Activated T-helper 17 cell treated with anti-CD3 and anti-CD28 coated beads, Interleukin-2, amount 50 U/mL, for 72 hours (primary cell): ENCODE measurements at regions not wholly inside any gene's neighbourhood (a gene's known extent, or its start where the extent isn't known, plus 50 kb on each side); places are given as distances from the start of the nearest gene placed in this dataset.
"Not testable (repeated sequence)": the region's sequence is repeated elsewhere in the genome, so short reads cannot be mapped to it uniquely, and the experiment has no call there.

Experiments used
- ATAC-seq: fragments of 150-1000 bp; cut with Tn5 transposase; replicated peaks from 2 replicates; pipeline ENCODE4 v1.10.0; 2021; ENCODE audit warnings: mild to moderate bottlenecking, moderate library complexity
- H3K27ac Mint-ChIP-seq: one replicate; pipeline ENCODE4 v1.8.0; 2022; ENCODE audit warnings: mixed read lengths
- H3K27me3 Mint-ChIP-seq: one replicate; pipeline ENCODE4 v1.8.0; 2022; ENCODE audit warnings: mixed read lengths
- H3K36me3 Mint-ChIP-seq: one replicate; pipeline ENCODE4 v1.8.0; 2022; ENCODE audit warnings: low read depth, mild to moderate bottlenecking, mixed read lengths
- H3K4me1 Mint-ChIP-seq: one replicate; pipeline ENCODE4 v1.8.0; 2022; ENCODE audit warnings: mixed read lengths
- H3K4me3 Mint-ChIP-seq: one replicate; pipeline ENCODE4 v1.8.0; 2022; ENCODE audit warnings: mild to moderate bottlenecking, mixed read lengths
- H3K9me3 Mint-ChIP-seq: one replicate; pipeline ENCODE4 v1.8.0; 2022; ENCODE audit warnings: mixed read lengths

GRCh38 chr13:73324842-73325722, 266.3 kb downstream of the KLF5 start:
- no peak for ATAC-seq
- Mint-ChIP-seq H3K9me3 (no peaks in the 10 kb centered on the region), H3K27ac (no peak overlapping the region), H3K4me1 (peaks cover 4% of the 10 kb centered on the region), H3K4me3 (no peak overlapping the region), H3K27me3 (peaks cover 3% of the 10 kb centered on the region), H3K36me3 (no peaks in the 10 kb centered on the region)

DNA sequence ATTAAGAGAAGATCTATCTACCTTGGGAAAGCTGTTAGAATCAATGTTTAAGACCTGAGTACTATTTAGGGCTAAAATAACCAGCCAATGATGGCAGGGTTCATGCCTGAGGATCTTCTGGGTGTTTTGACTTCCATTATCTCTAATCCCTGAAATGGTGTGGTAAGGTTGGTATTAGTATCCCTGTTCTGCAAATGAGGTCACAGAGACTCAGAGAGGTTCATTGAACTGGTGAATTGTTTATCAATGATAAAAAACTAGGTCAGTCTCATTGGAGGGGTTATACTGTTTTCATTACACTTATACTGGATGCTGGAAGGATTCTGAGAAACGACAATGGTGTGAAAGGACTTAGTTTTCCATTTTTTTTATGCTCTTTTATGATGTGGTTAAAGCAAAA, 264.8 kb downstream of the KLF5 start:
- H3K4me3 Mint-ChIP-seq, result no peak overlapping the region

DNA sequence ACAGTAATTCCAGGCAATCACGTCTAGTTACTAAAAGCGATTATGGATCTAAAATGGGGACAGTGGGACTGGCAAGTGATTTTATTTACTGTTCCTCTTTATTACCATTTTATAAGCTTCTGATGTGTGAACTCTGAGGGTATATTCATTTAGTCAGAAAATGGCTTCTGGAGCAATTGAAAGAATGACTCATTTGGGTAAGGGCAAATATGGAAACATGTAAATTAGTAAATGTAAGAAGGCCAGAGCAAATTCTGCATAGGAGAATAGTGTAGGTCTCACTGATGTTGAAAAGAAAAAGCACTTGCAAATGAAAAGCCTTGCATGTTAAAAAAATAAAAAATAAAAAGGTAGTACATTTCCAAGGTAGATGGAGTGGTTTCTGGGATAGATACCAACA, 262.2 kb downstream of the KLF5 start:
- no peak overlapping the region for H3K4me3 Mint-ChIP-seq
- H3K9me3 Mint-ChIP-seq, result peaks cover 3% of the 10 kb centered on the region
- peaks cover 4% of the 10 kb centered on the region for H3K4me1 Mint-ChIP-seq
- no peaks in the 10 kb centered on the region for H3K36me3 Mint-ChIP-seq
- no peak overlapping the region for H3K27ac Mint-ChIP-seq
- ATAC-seq, result peak; percentile 52
- H3K27me3 Mint-ChIP-seq, result peaks cover 3% of the 10 kb centered on the region

More for the DNA sequence above, 264.8 kb downstream of the KLF5 start:
- no peak for ATAC-seq
- peaks cover 4% of the 10 kb centered on the region for H3K4me1 Mint-ChIP-seq
- no peak overlapping the region for H3K27ac Mint-ChIP-seq
- H3K9me3 Mint-ChIP-seq, result peaks cover 3% of the 10 kb centered on the region
- H3K27me3 Mint-ChIP-seq, result peaks cover 5% of the 10 kb centered on the region
- no peaks in the 10 kb centered on the region for H3K36me3 Mint-ChIP-seq

GRCh38 chr13:73317140-73317539, 258.3 kb downstream of the KLF5 start:
- Mint-ChIP-seq H3K4me1 (peaks cover 4% of the 10 kb centered on the region), H3K27ac (no peak overlapping the region), H3K36me3 (no peaks in the 10 kb centered on the region), H3K27me3 (peaks cover 7% of the 10 kb centered on the region), H3K4me3 (no peak overlapping the region), H3K9me3 (peaks cover 13% of the 10 kb centered on the region)
- no peak for ATAC-seq

DNA sequence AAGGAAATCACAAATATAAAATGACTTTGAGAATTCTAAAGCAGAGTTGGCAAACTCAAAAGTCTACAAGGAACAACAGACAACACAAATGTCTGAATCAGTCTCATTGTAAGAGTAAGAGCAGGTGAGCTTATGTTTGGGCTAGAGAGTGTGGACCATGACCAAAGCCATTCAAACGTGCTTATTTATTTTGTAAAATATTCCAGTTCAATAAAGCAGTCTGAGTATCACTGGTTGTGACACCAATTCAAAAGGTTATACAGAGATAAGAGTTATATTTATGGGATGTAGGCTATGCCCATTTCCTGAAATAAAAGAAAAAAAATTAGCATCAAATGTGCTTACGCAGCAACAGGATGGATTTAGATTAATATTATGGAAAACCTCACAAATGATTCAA, 251.6 kb downstream of the KLF5 start:
- no peaks in the 10 kb centered on the region for H3K36me3 Mint-ChIP-seq
- peaks cover 12% of the 10 kb centered on the region for H3K27me3 Mint-ChIP-seq
- H3K4me3 Mint-ChIP-seq, result no peak overlapping the region
- H3K27ac Mint-ChIP-seq, result no peak overlapping the region
- ATAC-seq, result no peak
- H3K4me1 Mint-ChIP-seq, result no peaks in the 10 kb centered on the region
- H3K9me3 Mint-ChIP-seq, result peaks cover 11% of the 10 kb centered on the region

DNA sequence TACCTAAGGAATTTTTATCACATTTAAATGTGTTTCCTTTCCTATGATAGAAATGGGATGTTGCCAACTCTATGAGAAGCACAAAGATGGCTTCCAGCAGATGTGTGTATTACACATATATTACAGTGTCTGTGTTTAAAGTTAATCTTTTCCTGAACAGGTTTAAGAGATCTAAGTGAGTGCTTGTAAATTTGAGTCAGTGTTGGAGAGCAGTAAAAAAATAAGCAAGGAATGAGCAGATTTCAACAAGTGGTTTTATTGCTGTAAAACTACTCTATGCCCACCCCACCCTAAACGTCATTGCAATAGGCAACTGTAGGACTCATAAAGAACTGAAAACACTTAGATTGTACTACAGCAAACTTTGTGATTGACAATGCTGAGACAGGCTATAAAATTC, 248.7 kb downstream of the KLF5 start:
- H3K4me3 Mint-ChIP-seq, result no peak overlapping the region
- H3K27ac Mint-ChIP-seq, result no peak overlapping the region
- H3K4me1 Mint-ChIP-seq, result peaks cover 5% of the 10 kb centered on the region
- peaks cover 12% of the 10 kb centered on the region for H3K27me3 Mint-ChIP-seq
- ATAC-seq, result no peak
- H3K9me3 Mint-ChIP-seq, result peaks cover 5% of the 10 kb centered on the region
- H3K36me3 Mint-ChIP-seq, result no peaks in the 10 kb centered on the region

- no peak overlapping the region for H3K27ac Mint-ChIP-seq
- no peaks in the 10 kb centered on the region for H3K36me3 Mint-ChIP-seq
- H3K27me3 Mint-ChIP-seq, result peaks cover 7% of the 10 kb centered on the region
- no peak overlapping the region for H3K4me3 Mint-ChIP-seq
- H3K4me1 Mint-ChIP-seq, result peaks cover 5% of the 10 kb centered on the region
- H3K9me3 Mint-ChIP-seq, result no peaks in the 10 kb centered on the region
- ATAC-seq, result no peak
Measured at GRCh38 chr13:73306688-73307087, 247.9 kb downstream of the KLF5 start.

- Mint-ChIP-seq H3K4me1 (peaks cover 5% of the 10 kb centered on the region), H3K27me3 (peaks cover 3% of the 10 kb centered on the region), H3K27ac (peak overlapping the region; percentile 75), H3K36me3 (no peaks in the 10 kb centered on the region), H3K9me3 (no peaks in the 10 kb centered on the region), H3K4me3 (peak overlapping the region; percentile 46)
- peak; percentile 22 for ATAC-seq
Measured at GRCh38 chr13:73304442-73304841, 245.6 kb downstream of the KLF5 start.

DNA sequence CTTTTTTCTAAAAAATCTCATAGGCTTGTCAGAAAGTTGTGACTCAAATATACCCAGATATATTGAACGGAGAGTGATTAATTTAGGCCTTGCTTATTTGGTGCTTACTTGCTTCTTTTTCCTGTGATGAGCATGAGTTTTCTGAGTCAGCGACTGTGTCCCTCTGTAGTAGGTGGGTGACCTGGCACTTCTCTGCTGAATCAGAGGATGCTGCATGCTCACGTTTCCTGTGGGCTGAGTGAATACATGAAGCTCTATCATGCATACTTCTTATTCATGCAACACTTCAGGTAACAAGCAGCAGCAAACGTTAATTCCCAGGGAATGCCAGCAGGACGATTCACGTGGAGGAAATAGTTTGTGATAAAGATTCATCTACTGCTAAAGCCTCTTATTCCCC, 245.0 kb downstream of the KLF5 start:
- Mint-ChIP-seq H3K27me3 (peaks cover 3% of the 10 kb centered on the region), H3K27ac (peak overlapping the region; percentile 75), H3K4me3 (peak overlapping the region; percentile 46), H3K4me1 (peaks cover 5% of the 10 kb centered on the region), H3K36me3 (no peaks in the 10 kb centered on the region), H3K9me3 (no peaks in the 10 kb centered on the region)
- peak; percentile 97 for ATAC-seq

- H3K36me3 Mint-ChIP-seq, H3K4me3 Mint-ChIP-seq, H3K27me3 Mint-ChIP-seq, ATAC-seq, H3K9me3 Mint-ChIP-seq, H3K27ac Mint-ChIP-seq, H3K4me1 Mint-ChIP-seq: not testable (repeated sequence)
Measured at GRCh38 chr13:73301622-73302021, 242.8 kb downstream of the KLF5 start.

DNA sequence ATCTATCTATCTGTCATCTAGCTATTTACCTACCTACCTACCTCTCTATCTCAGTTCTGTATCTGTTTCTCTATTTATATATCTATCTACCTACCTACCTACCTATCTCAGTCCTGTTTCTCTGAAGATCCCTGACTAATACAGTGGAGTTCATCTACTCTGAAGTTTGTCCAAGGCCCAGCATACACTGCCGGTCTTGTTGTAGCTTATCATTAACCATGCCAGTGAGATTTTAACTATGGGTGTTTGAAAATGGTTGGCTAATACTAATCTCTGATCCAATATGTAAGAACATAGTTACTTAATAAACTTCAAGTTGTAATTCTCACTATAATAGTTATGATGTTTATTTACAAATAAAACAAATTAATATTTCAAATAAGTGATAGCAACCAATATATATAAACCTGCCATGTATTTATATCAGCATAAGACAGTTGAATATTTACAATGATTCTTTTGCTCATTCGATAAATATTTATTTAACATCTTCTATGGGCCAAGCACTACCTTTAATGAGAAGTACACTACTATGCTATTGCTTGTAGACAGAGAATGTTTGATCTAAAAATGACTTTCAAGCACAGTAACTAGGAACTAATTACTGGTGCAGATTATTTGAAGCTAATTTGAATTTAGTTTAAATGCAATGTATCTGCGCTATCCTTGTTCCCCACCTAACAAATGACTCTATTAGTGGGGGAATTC, 242.1 kb downstream of the KLF5 start:
- ATAC-seq, result no peak
- Mint-ChIP-seq H3K27me3 (no peaks in the 10 kb centered on the region), H3K27ac (no peak overlapping the region), H3K4me3 (no peak overlapping the region), H3K9me3 (no peaks in the 10 kb centered on the region), H3K36me3 (no peaks in the 10 kb centered on the region), H3K4me1 (peaks cover 5% of the 10 kb centered on the region)

GRCh38 chr13:73299787-73300186, 241.0 kb downstream of the KLF5 start:
- H3K4me1 Mint-ChIP-seq, result peaks cover 5% of the 10 kb centered on the region
- no peaks in the 10 kb centered on the region for H3K9me3 Mint-ChIP-seq
- H3K36me3 Mint-ChIP-seq, result no peaks in the 10 kb centered on the region
- ATAC-seq, result no peak
- no peaks in the 10 kb centered on the region for H3K27me3 Mint-ChIP-seq
- no peak overlapping the region for H3K27ac Mint-ChIP-seq
- H3K4me3 Mint-ChIP-seq, result no peak overlapping the region

DNA sequence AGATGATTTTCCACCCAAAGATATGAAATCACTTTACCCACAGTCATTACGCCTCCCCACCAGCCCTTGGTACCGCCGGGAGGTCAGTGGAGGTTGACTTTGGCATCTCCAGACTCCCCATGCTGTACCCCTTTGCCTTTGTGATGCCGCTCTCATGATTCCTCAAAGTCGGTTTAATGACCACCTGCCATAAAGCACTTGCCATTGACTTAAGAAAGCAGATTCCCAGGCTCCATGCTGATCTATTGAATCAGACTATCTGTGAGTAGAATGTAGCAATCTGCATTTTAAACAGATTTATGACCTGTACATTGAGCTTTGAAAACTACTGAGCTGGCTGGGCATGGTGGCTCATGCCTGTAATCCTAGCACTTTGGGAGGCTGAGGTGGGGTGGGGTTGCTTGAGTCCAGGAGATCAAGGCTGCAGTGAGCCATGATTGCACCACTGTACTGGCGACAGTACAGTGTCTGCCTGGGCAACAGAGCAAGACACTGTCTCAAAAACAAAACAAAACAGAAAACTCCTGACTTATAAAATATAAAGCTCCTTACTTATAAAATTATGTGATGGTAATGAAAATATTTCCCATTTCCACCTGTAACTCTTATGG, 235.2 kb downstream of the KLF5 start:
- Mint-ChIP-seq H3K9me3 (no peaks in the 10 kb centered on the region), H3K27ac (no peak overlapping the region), H3K27me3 (peaks cover 5% of the 10 kb centered on the region), H3K4me3 (no peak overlapping the region), H3K36me3 (no peaks in the 10 kb centered on the region), H3K4me1 (no peaks in the 10 kb centered on the region)
- no peak for ATAC-seq

GRCh38 chr13:73292127-73292526, 233.3 kb downstream of the KLF5 start:
- H3K9me3 Mint-ChIP-seq, result no peaks in the 10 kb centered on the region
- H3K4me1 Mint-ChIP-seq, result no peaks in the 10 kb centered on the region
- ATAC-seq, result no peak

DNA sequence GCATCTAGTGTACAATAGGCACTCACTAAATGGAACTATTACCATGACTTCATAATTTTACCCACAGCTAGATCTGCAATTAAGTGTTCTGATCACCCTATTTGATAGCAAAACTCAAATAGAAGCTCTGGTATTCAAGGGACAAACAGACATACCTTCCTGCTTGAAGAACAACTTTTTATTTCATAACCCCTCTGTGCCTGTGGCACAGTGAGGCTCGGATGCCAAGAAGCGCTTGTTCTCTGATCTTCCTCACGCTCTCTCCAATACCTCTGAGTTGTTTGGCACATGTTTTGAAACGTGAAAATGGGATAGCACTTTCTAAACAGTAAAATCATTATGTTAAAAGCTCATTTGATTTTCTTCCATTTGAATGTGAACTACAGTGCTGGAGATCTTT, 232.0 kb downstream of the KLF5 start:
- H3K27ac Mint-ChIP-seq, result no peak overlapping the region
- H3K36me3 Mint-ChIP-seq, result no peaks in the 10 kb centered on the region
- H3K27me3 Mint-ChIP-seq, result peaks cover 8% of the 10 kb centered on the region
- ATAC-seq, result no peak
- H3K4me1 Mint-ChIP-seq, result no peaks in the 10 kb centered on the region
- H3K9me3 Mint-ChIP-seq, result no peaks in the 10 kb centered on the region
- no peak overlapping the region for H3K4me3 Mint-ChIP-seq

More at GRCh38 chr13:73292127-73292526, 233.3 kb downstream of the KLF5 start:
- Mint-ChIP-seq H3K36me3 (no peaks in the 10 kb centered on the region), H3K27me3 (peaks cover 5% of the 10 kb centered on the region), H3K4me3 (no peak overlapping the region), H3K27ac (no peak overlapping the region)
